GM10266 (cell line): ENCODE measurements at regions not wholly inside any gene's neighbourhood (a gene's known extent, or its start where the extent isn't known, plus 50 kb on each side); places are given as distances from the start of the nearest gene placed in this dataset.

Experiments used
- DNase-seq: peaks from one replicate; pipeline ENCODE4 v3.0.0; 2012; ENCODE audit errors: extremely low spot score
- TF ChIP-seq, protein P1 (sequence below): IDR thresholded peaks from 2 replicates; pipeline ENCODE4 v1.5.1; 2012; ENCODE audit warnings: mild to moderate bottlenecking, low read depth; ENCODE audit not compliant: control insufficient read depth, insufficient read depth; ENCODE audit errors: missing control alignments

DNA sequence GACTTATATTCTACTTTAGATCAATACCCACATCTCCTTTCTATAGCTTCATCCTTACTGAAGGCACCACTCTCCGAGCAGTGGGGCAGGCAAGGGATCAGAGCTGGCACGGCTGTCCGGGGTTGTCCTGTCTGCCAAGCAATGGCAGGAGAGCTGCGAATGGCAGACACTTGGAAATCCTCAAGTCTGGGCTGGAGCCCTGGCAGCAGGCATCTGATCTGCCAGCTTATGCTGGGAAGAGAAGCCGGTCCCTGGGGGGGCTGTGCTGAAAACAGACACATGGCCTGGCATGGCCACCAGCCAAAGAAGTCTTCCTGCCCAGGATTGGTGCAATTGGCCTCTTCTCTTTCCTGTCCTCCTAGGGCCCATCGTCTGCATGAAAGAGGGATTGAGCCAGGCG lies 280.2 kb upstream of the PWP1 start:
- no peak for DNase-seq
- TF ChIP-seq, protein P1, sequence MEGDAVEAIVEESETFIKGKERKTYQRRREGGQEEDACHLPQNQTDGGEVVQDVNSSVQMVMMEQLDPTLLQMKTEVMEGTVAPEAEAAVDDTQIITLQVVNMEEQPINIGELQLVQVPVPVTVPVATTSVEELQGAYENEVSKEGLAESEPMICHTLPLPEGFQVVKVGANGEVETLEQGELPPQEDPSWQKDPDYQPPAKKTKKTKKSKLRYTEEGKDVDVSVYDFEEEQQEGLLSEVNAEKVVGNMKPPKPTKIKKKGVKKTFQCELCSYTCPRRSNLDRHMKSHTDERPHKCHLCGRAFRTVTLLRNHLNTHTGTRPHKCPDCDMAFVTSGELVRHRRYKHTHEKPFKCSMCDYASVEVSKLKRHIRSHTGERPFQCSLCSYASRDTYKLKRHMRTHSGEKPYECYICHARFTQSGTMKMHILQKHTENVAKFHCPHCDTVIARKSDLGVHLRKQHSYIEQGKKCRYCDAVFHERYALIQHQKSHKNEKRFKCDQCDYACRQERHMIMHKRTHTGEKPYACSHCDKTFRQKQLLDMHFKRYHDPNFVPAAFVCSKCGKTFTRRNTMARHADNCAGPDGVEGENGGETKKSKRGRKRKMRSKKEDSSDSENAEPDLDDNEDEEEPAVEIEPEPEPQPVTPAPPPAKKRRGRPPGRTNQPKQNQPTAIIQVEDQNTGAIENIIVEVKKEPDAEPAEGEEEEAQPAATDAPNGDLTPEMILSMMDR: no peak

DNA sequence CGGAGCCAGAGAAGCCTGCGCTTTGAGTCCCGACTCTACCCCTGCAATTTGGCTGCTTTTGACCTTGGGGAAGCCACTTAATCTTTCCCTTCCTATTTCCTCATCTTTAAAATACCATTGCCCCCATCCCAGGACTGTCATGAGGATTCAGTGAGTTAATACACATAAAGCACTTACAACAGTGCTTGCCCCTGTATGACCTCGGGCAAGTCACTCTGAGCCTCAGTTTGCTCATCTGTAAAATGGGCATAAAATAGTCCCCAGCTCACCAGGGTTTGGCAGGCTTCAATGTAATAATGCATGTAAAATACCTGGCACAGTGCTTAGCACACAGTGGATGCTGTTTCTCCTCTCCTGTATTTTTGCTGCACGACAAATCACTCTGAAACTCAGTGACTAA lies 278.7 kb upstream of the PWP1 start:
- TF ChIP-seq, protein P1: no peak
- no peak for DNase-seq

DNA sequence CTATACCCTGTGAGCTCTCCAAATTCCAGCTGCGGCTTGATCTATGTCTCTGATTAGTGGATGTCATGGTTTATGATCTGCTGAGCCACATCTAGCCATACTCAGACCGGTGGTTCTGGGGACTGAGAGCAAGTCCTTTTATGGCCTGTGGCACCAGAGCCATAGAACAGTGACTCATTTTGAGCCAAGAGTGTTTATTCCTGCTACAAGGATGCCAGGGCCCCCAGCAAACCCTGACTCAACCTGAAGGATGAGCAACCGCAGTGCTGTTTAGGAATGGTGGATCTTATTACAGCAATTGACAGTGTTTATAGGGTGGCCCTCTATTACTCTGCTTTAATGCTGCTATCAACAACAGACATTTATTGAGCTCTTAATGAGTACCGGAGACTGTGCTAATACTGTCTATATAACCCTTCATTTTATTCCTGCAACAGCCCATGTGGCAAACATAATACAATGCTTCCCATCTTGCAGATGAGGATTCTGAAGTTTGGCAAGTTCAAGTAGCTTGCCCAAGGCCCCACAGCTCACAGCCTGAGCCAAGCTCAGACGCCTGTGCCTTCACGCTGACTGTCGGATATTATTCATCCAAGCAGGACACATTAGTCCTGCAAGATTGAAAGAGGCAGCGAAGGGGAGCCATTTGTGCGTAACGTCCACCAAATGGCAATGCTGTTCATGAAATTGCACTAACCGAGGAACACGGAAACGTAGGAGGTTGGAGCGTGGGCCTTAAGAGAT lies 273.6 kb upstream of the PWP1 start:
- TF ChIP-seq, protein P1: no peak
- DNase-seq: no peak

DNA sequence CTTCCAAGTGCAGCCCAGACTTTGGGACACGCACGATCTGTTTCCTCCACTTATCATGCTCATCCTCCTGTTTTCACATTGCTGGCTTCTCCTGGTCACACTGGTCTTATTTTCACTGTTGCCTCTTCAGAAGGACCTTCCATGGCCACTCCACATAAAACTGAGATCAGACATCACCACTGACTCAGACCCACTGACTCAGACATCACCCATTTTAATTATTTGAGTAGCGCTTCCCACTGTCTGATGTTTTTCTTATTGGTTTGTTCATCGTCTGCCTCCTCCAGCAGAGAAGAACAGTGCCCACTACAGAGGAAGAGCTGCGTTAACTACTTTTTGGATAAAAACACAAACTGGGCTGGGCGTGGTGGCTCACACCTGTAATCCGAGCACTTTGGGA lies 270.5 kb upstream of the PWP1 start:
- DNase-seq: no peak
- TF ChIP-seq, protein P1: no peak

DNA sequence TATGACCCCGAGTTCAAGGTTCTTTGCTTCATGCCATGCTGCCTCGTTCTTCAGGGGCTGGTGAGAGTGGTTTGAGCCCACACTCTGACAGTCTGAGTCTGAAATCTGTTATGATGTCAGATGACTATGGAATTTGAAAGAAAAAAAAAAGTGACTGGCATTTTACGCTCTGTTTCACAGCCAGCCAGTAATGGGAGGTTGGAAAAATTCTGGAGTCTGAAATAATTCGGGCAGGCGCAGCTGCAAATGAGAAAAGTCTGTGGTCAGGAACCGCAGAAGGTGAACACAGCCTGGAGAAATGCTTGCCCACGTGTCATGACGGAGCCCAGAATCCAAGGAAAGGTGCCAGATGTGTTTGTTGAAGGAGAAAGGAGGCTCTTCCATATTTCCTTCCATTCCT lies 269.8 kb upstream of the PWP1 start:
- TF ChIP-seq, protein P1: no peak
- DNase-seq: no peak

DNA sequence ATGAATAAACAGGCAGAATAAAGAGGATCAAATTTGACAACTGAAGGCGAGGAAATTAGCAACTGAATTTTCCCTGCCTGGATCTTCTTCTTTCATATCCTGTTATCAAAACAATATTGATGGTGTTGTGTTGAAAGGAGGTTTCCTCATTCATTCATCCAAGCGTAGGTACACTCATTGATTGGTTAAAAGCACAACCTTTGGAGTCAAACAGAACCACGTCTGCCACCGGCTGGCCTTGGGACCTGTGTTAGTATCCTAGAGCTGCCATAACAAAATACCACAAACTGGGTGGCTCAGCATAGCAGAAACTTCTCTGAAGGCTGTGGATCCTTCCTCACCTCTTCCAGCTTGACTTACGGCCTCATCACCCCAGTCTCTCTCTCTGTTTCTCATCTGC lies 268.6 kb upstream of the PWP1 start:
- TF ChIP-seq, protein P1: no peak
- no peak for DNase-seq

DNA sequence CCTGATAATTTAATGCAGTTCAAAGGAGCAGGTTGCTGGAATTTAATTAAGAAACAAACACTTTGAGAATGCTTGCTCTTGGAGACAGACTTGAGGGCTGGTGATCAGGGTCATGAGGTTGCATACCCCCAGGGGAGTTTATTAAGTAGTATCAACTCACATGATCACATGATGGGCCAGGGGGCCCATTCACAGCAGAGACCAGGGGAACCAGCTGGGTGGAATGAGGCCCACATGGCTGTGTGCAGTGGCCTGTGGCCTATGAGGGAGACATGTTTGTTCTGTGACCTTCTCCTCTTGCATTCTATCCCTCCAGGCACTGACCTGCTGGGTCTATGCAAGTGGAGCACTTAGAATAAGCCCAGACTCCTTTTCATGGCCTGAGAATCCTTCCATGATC lies 266.6 kb upstream of the PWP1 start:
- no peak for DNase-seq
- TF ChIP-seq, protein P1: no peak
